GM12878 (cell line): ENCODE measurements at regions not wholly inside any gene's neighbourhood (a gene's known extent, or its start where the extent isn't known, plus 50 kb on each side); places are given as distances from the start of the nearest gene placed in this dataset.

Experiments used
- EGR1 ChIP-seq, 2 experiments: IDR thresholded peaks; 1 replicate in 1 of 2; 2 replicates in 1 of 2; pipeline ENCODE4 v1.6.1; 2011 to 2012; ENCODE audit warnings: low read depth in 2 of 2, low read length in 2 of 2, borderline replicate concordance in 1 of 2, mild to moderate bottlenecking in 1 of 2, moderate library complexity in 1 of 2
- ETV6 ChIP-seq, 2 experiments: fragments of 450-650 bp in 1 of 2; IDR thresholded peaks in 1 of 2; conservative IDR thresholded peaks in 1 of 2; 2 replicates each; pipeline ENCODE4 v1.6.1; 2014; ENCODE audit warnings: antibody characterized with exemption in 1 of 2, borderline replicate concordance in 1 of 2, low read depth in 1 of 2, mild to moderate bottlenecking in 1 of 2, moderate library complexity in 1 of 2
- IKZF1 ChIP-seq: fragments of 450-650 bp; conservative IDR thresholded peaks from 2 replicates; pipeline ENCODE4 v1.6.1; 2017; ENCODE audit warnings: antibody characterized with exemption, mild to moderate bottlenecking
- MXI1 ChIP-seq: fragments of 150-350 bp; IDR thresholded peaks from 2 replicates; pipeline ENCODE4 v1.6.1; 2011; ENCODE audit warnings: low read depth, mild to moderate bottlenecking, inconsistent platforms, low read length, improper control_type of control experiment
- POLR2A ChIP-seq: IDR thresholded peaks from 2 replicates; pipeline ENCODE4 v1.6.1; 2011; ENCODE audit warnings: low read depth, mild to moderate bottlenecking, low read length

DNA sequence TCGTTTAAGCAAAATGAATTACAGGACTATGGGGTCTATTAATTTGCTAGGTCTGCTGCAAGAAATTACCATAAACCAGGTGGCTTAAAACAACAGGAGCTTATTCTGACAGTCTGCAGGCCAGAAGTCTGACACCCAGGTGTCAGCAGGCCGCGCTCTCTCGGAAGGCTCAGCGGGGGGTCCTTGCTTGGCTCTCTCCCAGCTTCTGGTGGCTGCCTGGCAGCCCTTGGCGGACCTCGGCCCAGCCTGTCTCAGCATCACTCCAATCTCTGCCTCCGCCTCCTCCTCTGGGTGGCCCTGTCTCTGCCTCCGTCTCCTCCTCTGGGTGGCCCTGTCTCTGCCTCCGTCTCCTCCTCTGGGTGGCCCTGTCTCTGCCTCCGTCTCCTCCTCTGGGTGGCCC lies 580.5 kb upstream of the FAT1 start:
- TF ChIP-seq ETV6 (conservative IDR thresholded peaks at IDR 0.05 in 1 of 2, IDR thresholded peaks at IDR 0.05 in 1 of 2; ENCODE audit: borderline replicate concordance in 1 of 2, low read depth in 1 of 2) = no peak
- TF ChIP-seq MXI1 = no peak
- TF ChIP-seq POLR2A = no peak
- no peak for TF ChIP-seq IKZF1
- TF ChIP-seq EGR1 (IDR thresholded peaks at IDR 0.05; ENCODE audit: borderline replicate concordance in 1 of 2, low read depth in 2 of 2, low read length in 2 of 2) = no peak
